IPS DF 19.7 (cell line): ENCODE measurements at regions not wholly inside any gene's neighbourhood (a gene's known extent, or its start where the extent isn't known, plus 50 kb on each side); places are given as distances from the start of the nearest gene placed in this dataset.
"Not testable (repeated sequence)": the region's sequence is repeated elsewhere in the genome, so short reads cannot be mapped to it uniquely, and the experiment has no call there.

Source experiments
- DNase-seq: peaks from one replicate; pipeline ENCODE4 v3.0.0-alpha.2; 2013; ENCODE audit warnings: low read depth, low spot score

DNA sequence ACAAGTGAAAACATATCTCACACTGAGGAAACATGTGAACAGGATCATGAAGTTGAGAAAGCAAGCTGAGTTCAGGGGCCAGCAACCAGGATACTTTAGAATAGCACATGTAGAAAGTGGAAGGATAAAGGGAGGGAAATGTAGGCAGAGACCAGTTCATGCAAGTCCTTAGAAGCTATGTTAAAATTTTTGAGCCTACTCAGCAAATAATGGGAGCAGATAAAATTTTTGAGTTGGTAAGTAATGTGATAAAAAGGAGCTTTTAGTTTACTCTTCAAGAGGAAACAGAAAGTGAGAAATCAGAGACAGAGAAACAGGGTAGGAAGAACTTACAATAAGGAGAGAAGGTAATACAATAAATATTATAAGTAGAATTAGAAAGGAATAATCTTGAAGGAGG lies 105.6 kb upstream of the ZBTB20 start:
- DNase-seq, result no peak

GRCh38 chr3:115254492-115255196 lies 107.6 kb upstream of the ZBTB20 start:
- DNase-seq, result no peak

DNA sequence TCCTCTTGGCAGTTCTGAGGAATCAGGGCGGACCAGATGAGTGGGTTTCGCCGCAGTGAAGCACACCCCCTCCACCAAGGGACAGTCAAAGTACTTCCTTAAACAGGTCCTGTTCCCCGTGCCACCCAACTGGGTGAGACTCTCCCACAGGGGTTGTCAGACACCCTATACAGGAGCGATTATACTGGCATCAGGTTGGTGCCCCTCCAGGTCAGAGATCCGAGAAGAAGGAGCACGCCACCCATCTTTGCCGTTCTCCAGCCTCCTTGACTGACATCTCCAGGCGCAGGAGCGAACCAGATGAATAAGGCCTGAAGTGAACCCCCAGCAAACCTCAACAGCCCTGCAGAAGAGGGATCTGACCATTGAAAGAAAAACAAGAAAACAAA lies 108.1 kb upstream of the ZBTB20 start:
- DNase-seq, result no peak

- DNase-seq, result no peak
Measured at GRCh38 chr3:115270849-115271248, 123.8 kb upstream of the ZBTB20 start.

DNA sequence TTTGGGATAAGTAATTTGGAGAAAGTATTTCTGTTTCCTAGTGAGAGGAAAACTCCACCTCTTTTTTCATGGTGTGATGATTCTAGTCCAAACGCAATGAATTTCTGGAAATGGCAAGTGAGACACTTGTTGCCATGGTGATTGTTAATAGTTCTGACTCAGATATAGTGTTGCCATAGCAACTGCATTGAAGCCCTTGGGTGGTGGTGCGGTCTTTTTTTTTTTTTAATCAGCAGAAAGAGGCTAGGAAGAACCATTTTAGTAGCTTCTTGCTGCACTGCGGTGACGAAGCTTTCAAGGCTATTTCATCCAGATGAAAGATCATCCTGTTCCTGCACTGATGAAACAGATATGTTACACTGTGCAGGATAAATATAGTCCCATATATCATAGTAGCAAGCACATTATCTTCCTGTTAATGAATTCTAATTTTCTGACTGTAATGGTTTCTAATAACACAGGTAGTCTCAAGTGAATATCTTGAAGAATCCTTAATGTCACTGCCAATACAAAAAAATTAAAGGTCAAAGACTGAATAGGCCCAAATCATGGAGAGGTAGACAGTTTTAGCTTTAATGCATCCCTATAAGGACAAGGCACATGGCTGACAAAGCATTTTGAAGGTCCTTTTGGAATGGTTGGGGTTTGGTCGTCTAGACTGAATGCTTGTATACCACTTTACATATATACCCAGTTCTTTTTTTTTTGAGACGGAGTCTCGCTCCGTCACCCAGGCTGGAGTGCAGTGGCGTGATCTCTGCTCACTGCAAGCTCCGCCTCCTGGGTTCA lies 125.1 kb upstream of the ZBTB20 start:
- DNase-seq, result no peak

- DNase-seq, result no peak
Measured at GRCh38 chr3:115275896-115276295, 128.8 kb upstream of the ZBTB20 start.

DNA sequence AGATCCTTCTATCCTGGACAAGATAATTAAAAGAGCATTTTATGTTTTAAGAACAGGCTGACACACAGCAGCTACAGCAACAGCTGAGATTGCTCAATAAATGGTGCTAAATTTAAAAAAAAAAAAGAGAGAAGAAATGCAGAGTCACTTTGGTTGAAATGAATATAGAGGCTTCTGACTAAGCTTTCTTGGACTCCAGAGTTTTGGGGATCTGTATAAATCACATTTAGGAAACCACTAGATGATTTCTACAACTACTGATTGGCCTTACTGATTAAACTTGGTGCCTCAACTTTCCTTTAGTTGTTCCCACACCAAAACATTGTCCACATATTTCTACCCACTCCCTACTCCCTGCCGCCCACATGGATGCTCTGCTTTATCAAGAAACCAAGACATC lies 132.9 kb upstream of the ZBTB20 start:
- DNase-seq, result no peak

DNA sequence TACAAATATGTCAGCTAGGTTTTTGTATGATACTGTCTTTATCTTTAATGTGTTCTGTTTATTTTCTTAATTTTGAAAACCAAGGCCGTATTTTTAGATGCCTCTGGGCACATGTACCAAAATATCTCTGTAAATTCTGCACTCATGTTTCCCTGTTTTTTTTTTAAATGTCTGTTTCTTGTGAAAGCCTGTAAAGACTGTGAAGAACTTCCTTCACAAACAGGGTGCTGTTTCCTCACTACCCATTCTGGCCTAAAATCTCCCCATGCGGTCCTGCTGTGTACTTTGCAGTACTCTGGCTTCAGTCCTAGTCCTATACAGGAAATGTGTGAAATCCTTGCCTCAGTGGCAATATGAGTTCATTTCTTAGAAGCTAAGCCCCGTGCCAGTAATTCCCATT lies 133.4 kb upstream of the ZBTB20 start:
- no peak for DNase-seq

GRCh38 chr3:115281697-115282675 lies 134.9 kb upstream of the ZBTB20 start:
- no peak for DNase-seq

DNA sequence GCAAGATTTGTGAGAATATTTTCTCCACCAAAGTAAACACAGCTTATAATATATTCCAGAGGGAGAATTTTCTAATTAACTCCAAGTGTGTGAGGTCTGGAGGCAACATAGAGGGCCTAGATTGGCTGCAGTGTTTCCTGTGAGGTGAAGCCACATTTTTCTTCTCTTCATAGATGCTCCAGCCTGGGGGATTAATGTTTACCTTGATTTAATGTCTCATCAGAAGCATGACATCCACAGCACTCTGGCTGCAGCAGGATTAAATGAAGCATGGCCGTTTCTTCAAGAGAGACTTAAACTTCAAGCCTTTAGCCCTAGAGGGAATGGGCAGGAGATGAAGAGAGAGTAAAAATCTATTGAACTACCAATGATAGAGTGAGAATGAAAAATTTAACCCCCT lies 137.9 kb upstream of the ZBTB20 start:
- DNase-seq, result no peak

DNA sequence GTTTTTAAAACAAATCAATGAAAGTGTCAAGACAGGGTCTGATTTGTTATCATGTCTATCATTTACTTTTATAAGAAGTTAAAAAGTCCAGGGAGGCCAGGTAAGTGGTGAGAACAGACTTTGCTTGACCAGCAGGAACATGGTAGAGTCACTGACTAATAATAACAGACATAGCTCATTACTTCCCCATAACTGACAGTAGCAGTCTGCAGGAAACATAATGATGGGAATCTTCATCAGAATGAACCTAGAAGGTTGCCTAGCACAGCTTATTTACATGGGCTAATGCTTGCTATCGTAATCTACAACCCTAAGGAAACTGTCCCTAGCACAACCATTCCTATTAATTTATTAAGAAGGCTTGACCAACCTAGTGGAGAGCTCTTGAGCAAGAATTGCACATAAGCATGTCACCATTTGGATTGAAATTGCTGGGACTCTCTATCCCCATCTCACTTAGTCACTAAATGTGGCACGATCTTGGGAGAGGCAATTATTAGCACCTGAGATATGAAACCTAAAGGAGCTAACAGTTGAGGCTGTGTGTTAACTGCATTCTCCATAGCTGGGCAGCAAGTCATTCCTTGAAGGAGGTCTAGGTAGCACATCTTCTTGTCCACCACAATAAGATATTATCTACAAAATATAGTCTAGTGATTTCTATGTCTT lies 139.6 kb upstream of the ZBTB20 start:
- no peak for DNase-seq

DNA sequence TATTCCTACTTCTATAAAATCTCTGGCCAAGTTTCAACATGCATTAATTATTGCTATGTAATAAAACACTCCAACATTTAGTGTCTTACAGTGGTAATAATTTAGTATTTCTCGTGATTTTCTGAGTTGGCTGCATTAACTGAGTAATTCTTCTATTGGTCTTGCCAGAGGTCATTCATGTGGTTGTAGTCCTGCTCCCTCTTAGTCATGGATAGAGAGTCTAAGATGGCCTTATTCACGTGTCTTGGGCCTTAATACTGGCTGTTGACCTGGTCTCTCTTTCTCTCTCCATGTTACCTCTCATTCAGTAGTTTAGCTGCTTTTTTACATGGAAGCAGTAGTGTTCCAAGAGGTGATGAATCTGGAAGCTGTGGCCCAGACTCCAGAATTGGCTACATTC lies 140.1 kb upstream of the ZBTB20 start:
- DNase-seq, result no peak

DNA sequence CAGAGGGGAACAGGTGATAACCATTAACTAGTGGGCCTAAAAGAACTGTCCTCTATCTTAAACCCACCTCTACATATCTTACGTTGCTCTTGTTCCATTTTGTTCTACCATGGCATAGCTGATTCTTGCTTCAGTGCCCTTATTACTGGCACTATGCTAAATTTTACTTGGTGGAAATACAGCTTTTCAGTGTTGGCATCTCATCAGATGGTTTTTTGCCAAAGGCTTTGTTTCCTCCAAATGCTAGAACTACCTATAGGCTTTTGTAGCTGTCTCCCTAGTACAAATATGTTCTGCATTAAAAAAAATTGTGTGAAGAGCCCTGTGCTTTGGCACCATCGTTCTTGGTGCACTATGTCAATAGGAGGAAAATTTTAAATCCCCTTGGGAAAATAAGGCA lies 145.0 kb upstream of the ZBTB20 start:
- no peak for DNase-seq

- DNase-seq, result no peak
Measured at GRCh38 chr3:115292677-115293165, 145.6 kb upstream of the ZBTB20 start.

DNA sequence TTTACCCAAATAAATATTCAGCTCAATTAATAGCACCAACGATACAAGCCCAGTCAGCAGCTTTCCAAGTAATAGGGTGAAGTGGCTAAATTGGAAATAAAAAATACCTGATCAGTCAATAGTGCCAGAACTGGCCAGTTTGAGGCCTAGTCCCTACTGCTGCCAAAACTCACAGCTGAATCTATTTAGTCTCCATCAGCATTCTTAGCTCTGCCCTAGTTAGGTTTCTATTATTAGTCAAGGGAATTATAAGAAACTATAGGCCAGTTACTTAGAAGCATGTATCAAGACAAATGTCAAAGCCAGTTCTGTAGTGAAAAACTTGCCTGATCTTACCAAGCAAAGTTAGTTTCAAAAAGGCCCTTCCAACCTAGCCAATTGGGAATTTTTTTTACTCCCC lies 146.2 kb upstream of the ZBTB20 start:
- DNase-seq, result no peak

GRCh38 chr3:115301364-115301860 lies 154.3 kb upstream of the ZBTB20 start:
- no peak for DNase-seq

DNA sequence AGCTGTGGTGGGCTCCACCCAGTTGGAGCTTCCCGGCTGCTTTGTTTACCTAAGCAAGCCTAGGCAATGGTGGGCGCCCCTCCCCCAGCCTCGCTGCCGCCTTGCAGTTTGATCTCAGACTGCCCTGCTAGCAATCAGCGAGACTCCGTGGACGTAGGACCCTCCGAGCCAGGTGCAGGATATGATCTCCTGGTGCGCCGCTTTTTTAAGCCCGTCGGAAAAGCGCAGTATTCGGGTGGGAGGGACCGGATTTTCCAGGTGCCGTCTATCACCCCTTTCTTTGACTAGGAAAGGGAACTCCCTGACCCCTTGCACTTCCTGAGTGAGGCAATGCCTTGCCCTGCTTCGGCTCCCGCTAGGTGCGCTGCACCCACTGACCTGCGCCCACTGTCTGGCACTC lies 170.9 kb upstream of the ZBTB20 start:
- DNase-seq, result not testable (repeated sequence)

DNA sequence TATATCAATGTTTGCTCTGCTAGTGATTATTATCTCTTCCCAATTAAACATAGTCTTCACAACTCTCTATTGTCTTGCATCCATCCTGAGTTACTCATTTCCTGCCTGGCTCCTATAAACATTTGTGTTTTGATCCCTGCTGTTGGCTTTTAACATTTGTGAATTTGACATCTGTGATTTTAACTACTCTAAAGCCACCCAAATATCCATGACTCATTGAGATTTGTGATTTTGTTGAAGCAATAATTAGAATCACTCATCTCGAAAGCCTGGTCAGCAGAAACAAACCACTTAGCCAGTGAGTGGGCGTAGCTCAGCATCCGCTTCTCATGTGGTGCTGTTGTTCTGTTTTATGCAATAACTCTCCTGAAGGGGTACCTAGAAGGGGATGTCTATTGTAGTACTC lies 174.3 kb upstream of the ZBTB20 start:
- no peak for DNase-seq

- no peak for DNase-seq
Measured at GRCh38 chr3:115322901-115323300, 175.8 kb upstream of the ZBTB20 start.

GRCh38 chr3:115323380-115323779 lies 176.3 kb upstream of the ZBTB20 start:
- DNase-seq, result no peak

DNA sequence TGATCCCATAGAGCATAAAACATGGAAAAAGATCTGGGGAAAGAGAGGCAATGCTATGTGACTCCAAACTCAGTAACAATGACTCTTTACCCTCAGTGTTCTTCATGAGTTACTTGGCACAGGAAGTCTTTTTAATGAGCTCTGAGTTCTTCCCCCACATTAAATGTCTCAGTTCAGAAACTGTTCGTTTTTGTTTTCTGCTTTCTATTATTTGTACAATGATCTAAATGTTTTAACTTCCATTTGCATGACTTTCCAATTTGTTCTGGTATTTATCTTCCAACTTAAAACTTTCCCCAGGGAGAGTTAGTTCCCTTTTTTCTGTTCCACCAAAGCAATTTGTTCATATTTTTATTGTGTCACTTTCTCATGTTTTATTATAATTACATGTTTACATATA lies 177.0 kb upstream of the ZBTB20 start:
- DNase-seq, result no peak
